Fibroblast of lung (primary cell): ENCODE measurements at regions not wholly inside any gene's neighbourhood (a gene's known extent, or its start where the extent isn't known, plus 50 kb on each side); places are given as distances from the start of the nearest gene placed in this dataset.

Experiments
- DNase-seq, 2 donors: peaks; one replicate each; pipeline versions ENCODE4 v3.0.0 to v3.0.0-alpha.2; 2010; ENCODE audit warnings: low read depth in 2 of 2
- H2AFZ ChIP-seq: 2 replicates; pipeline ENCODE4 v1.5.1; 2012; ENCODE audit warnings: low read length, control low read depth, inconsistent platforms
- H3K27ac ChIP-seq: 2 replicates; pipeline ENCODE4 v1.5.1; 2011; ENCODE audit warnings: low read length, control low read depth; ENCODE audit not compliant: insufficient read depth
- H3K27me3 ChIP-seq: 2 replicates; pipeline ENCODE4 v1.5.1; 2011; ENCODE audit warnings: mild to moderate bottlenecking, low read length; ENCODE audit not compliant: control insufficient read depth, insufficient read depth
- H3K36me3 ChIP-seq: 2 replicates; pipeline ENCODE4 v1.5.1; 2011; ENCODE audit warnings: low read length; ENCODE audit not compliant: control insufficient read depth, insufficient read depth
- H3K4me1 ChIP-seq: 2 replicates; pipeline ENCODE4 v1.5.1; 2011; ENCODE audit warnings: low read length; ENCODE audit not compliant: control insufficient read depth, insufficient read depth; ENCODE audit errors: extremely low read depth
- H3K4me2 ChIP-seq: 2 replicates; pipeline ENCODE4 v1.5.1; 2011; ENCODE audit warnings: low read length, control low read depth; ENCODE audit not compliant: insufficient read depth; ENCODE audit errors: extremely low read depth
- H3K4me3 ChIP-seq, 4 experiments: fragments of 200-600 bp in 1 of 4; sonication (generic) in 1 of 4; replicated peaks in 1 of 4; 2 replicates each; pipeline ENCODE4 v1.5.1; 2011 to 2016; ENCODE audit warnings: low read length in 4 of 4, low read depth in 3 of 4, mild to moderate bottlenecking in 3 of 4, control low read depth in 2 of 4, inconsistent platforms in 1 of 4, mixed read lengths in 1 of 4; ENCODE audit not compliant: insufficient read depth in 1 of 4; ENCODE audit errors: control extremely low read depth in 1 of 4
- H3K79me2 ChIP-seq: 2 replicates; pipeline ENCODE4 v1.5.1; 2012; ENCODE audit warnings: mild to moderate bottlenecking, low read length, inconsistent platforms; ENCODE audit not compliant: control insufficient read depth, insufficient read depth
- H3K9ac ChIP-seq: 2 replicates; pipeline ENCODE4 v1.5.1; 2011; ENCODE audit warnings: mild to moderate bottlenecking, low read length, control low read depth; ENCODE audit not compliant: insufficient read depth
- H3K9me3 ChIP-seq: 2 replicates; pipeline ENCODE4 v1.5.1; 2012; ENCODE audit warnings: low read depth, low read length; ENCODE audit not compliant: control insufficient read depth, insufficient read depth
- H4K20me1 ChIP-seq: 2 replicates; pipeline ENCODE4 v1.5.1; 2011; ENCODE audit warnings: low read length; ENCODE audit not compliant: control insufficient read depth, insufficient read depth; ENCODE audit errors: extremely low read depth
- EZH2 ChIP-seq: IDR thresholded peaks from 2 replicates; pipeline ENCODE4 v1.5.1; 2012; ENCODE audit warnings: low read length, control low read depth, mild to moderate bottlenecking; ENCODE audit errors: missing control alignments
- TF ChIP-seq, protein P1 (sequence below), 2 donors: IDR thresholded peaks in 1 of 2; conservative IDR thresholded peaks in 1 of 2; 1 replicate in 1 of 2; 2 replicates in 1 of 2; pipeline ENCODE4 v1.5.1; 2011 to 2012; ENCODE audit warnings: low read length in 2 of 2, control low read depth in 1 of 2, inconsistent platforms in 1 of 2, low read depth in 1 of 2, mild to moderate bottlenecking in 1 of 2

GRCh38 chr6:169385237-169385880, 131.7 kb upstream of the THBS2 start:
- Histone ChIP-seq H3K9me3 (no peaks in the 10 kb centered on the region), H3K36me3 (no peaks in the 10 kb centered on the region), H3K4me1 (no peaks in the 10 kb centered on the region), H3K79me2 (no peaks in the 10 kb centered on the region), H3K27me3 (no peaks in the 10 kb centered on the region), H4K20me1 (no peaks in the 10 kb centered on the region), H3K4me3 (no peak overlapping the region), H2AFZ (no peak overlapping the region), H3K9ac (no peak overlapping the region), H3K27ac (no peak overlapping the region), H3K4me2 (no peak overlapping the region)
- no peak for DNase-seq
- TF ChIP-seq, protein P1, sequence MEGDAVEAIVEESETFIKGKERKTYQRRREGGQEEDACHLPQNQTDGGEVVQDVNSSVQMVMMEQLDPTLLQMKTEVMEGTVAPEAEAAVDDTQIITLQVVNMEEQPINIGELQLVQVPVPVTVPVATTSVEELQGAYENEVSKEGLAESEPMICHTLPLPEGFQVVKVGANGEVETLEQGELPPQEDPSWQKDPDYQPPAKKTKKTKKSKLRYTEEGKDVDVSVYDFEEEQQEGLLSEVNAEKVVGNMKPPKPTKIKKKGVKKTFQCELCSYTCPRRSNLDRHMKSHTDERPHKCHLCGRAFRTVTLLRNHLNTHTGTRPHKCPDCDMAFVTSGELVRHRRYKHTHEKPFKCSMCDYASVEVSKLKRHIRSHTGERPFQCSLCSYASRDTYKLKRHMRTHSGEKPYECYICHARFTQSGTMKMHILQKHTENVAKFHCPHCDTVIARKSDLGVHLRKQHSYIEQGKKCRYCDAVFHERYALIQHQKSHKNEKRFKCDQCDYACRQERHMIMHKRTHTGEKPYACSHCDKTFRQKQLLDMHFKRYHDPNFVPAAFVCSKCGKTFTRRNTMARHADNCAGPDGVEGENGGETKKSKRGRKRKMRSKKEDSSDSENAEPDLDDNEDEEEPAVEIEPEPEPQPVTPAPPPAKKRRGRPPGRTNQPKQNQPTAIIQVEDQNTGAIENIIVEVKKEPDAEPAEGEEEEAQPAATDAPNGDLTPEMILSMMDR (conservative IDR thresholded peaks at IDR 0.05 in 1 of 2, IDR thresholded peaks at IDR 0.05 in 1 of 2; ENCODE audit: low read depth in 1 of 2, low read length in 2 of 2), result no peak
- no peak for TF ChIP-seq EZH2

DNA sequence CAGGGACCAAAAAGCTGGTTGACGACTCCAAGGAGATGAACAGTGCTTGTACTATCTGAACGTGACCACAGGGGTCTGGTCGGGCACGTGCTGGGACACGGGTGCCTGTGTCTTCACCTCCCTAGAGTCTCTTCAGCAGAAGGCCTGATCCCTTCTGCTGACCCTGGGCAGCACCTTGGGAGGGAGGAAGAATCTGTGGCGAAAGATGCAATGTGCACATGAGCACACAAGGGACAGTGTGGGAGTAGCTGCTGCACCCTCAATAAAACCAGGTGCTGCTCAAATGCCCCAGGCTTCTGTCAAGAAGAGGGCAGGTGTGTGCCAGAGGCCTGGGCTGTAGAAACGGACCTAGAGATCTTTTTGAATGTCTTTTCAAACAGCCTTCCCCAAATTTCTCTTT, 130.6 kb upstream of the THBS2 start:
- no peaks in the 10 kb centered on the region for H3K4me1 ChIP-seq
- no peak for TF ChIP-seq EZH2
- no peaks in the 10 kb centered on the region for H3K36me3 ChIP-seq
- H4K20me1 ChIP-seq, result no peaks in the 10 kb centered on the region
- H3K9ac ChIP-seq, result no peak overlapping the region
- no peak overlapping the region for H3K4me2 ChIP-seq
- H3K27me3 ChIP-seq, result no peaks in the 10 kb centered on the region
- no peaks in the 10 kb centered on the region for H3K79me2 ChIP-seq
- DNase-seq, result no peak
- no peak overlapping the region for H3K4me3 ChIP-seq
- no peaks in the 10 kb centered on the region for H3K9me3 ChIP-seq
- no peak overlapping the region for H2AFZ ChIP-seq
- H3K27ac ChIP-seq, result no peak overlapping the region

DNA sequence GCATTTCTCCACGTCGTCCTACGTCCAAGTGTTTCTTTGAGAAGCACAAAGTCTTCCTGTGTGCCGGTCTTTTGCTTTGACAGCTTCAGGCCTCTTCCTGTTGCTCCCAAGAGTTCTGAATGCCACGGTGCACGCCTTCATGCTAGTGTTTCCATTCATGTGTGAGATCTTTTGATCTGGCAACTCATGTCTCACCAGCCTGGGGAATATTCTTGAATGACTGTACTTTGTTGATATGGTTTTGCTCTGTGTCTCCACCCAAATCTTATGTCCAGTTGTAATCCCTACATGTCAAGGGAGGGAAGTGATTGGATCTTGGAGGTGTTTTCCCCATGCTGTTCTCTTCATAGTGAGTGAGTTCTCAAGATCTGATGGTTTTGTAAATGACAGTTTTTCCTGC, 129.6 kb upstream of the THBS2 start:
- Histone ChIP-seq H4K20me1 (no peaks in the 10 kb centered on the region), H2AFZ (no peak overlapping the region), H3K9ac (no peak overlapping the region), H3K4me2 (no peak overlapping the region), H3K79me2 (no peaks in the 10 kb centered on the region), H3K9me3 (no peaks in the 10 kb centered on the region), H3K4me1 (no peaks in the 10 kb centered on the region), H3K36me3 (no peaks in the 10 kb centered on the region), H3K27me3 (no peaks in the 10 kb centered on the region), H3K4me3 (no peak overlapping the region), H3K27ac (no peak overlapping the region)
- DNase-seq, result no peak
- TF ChIP-seq, protein P1 (conservative IDR thresholded peaks at IDR 0.05 in 1 of 2, IDR thresholded peaks at IDR 0.05 in 1 of 2; ENCODE audit: low read depth in 1 of 2, low read length in 2 of 2), result no peak
- TF ChIP-seq EZH2, result no peak
